Activated naive CD4-positive, alpha-beta T cell treated with anti-CD3 and anti-CD28 coated beads for 36 hours (primary cell): ENCODE measurements at regions not wholly inside any gene's neighbourhood (a gene's known extent, or its start where the extent isn't known, plus 50 kb on each side); places are given as distances from the start of the nearest gene placed in this dataset.
"Not testable (repeated sequence)": the region's sequence is repeated elsewhere in the genome, so short reads cannot be mapped to it uniquely, and the experiment has no call there.

Experiments
- CTCF ChIA-PET: fragments of 350-600 bp; sonication (Branson Sonifier 250); formaldehyde crosslinking; loops from one replicate; lab custom pipeline; 2021; ENCODE audit warnings: antibody characterized with exemption; lab: Charles Lee
- DNase-seq: peaks from one replicate; pipeline ENCODE4 v3.0.0-alpha.2; 2020
- H3K27ac Mint-ChIP-seq: one replicate; pipeline ENCODE4 v1.8.0; 2021; ENCODE audit warnings: mild to moderate bottlenecking, mixed read lengths
- H3K27me3 Mint-ChIP-seq: one replicate; pipeline ENCODE4 v1.8.0; 2021; ENCODE audit warnings: low read depth, mixed read lengths
- H3K36me3 Mint-ChIP-seq: one replicate; pipeline ENCODE4 v1.8.0; 2021; ENCODE audit warnings: low read depth, mixed read lengths
- H3K4me1 Mint-ChIP-seq: one replicate; pipeline ENCODE4 v1.8.0; 2021; ENCODE audit warnings: low read depth, mixed read lengths
- H3K4me3 Mint-ChIP-seq: one replicate; pipeline ENCODE4 v1.8.0; 2021; ENCODE audit warnings: mild to moderate bottlenecking, moderate library complexity, mixed read lengths
- H3K9me3 Mint-ChIP-seq: one replicate; pipeline ENCODE4 v1.8.0; 2021; ENCODE audit warnings: mixed read lengths
- intact Hi-C: fragments of 100-400 bp; cut with micrococcal nuclease; formaldehyde crosslinking; loops from one replicate; pipeline ENCODE4 v1.15.1; 2023

DNA sequence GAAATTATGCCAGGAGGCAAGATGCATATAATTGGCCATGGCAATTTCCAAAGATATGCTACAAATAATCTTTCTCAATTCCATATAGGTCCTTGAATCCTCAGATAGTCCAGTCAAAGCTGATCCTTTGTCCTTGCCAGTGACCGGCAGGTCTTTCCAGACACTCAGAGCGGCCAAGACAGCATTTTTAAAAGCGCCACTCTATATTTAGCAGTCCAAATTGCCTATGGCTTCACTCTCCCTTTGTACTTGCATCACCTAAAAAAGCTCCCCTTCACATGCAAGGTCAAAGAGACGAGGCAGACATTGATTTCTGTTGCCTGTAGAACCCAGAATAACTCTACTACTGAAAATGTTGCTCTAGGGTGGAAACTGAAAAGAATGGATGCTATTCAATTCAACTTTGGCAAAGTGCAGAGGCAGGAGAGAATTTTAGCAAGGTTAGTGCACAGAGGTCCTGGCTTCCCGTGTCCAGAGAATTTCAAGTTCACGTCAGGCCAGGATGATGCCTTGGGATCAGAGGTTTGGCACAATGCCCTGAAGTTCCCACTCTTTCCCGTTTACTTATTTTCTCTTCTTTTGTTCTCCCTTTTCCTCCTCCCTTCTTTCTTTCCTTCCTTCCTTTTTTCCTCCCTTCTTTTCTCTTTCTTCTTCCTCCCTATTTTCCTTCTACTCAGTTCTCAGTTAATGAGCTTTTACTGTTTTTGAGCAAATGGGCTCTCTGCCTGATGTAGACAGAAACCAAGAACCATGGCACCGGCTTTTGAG, 108.5 kb downstream of the KCNK1 start:
- H3K4me1 Mint-ChIP-seq, result no peaks in the 10 kb centered on the region
- H3K4me3 Mint-ChIP-seq, result no peak overlapping the region
- peaks cover 5% of the 10 kb centered on the region for H3K9me3 Mint-ChIP-seq
- intact Hi-C loops, result no loop called here
- no peak overlapping the region for H3K27ac Mint-ChIP-seq
- no peak for DNase-seq
- H3K27me3 Mint-ChIP-seq, result peaks cover 6% of the 10 kb centered on the region
- CTCF ChIA-PET, result no interaction called here
- no peaks in the 10 kb centered on the region for H3K36me3 Mint-ChIP-seq

- H3K27me3 Mint-ChIP-seq, result peaks cover 6% of the 10 kb centered on the region
- CTCF ChIA-PET, result no interaction called here
- intact Hi-C loops, result no loop called here
- no peak overlapping the region for H3K27ac Mint-ChIP-seq
- H3K9me3 Mint-ChIP-seq, result peaks cover 5% of the 10 kb centered on the region
- no peak overlapping the region for H3K4me3 Mint-ChIP-seq
- H3K4me1 Mint-ChIP-seq, result no peaks in the 10 kb centered on the region
- H3K36me3 Mint-ChIP-seq, result no peaks in the 10 kb centered on the region
- DNase-seq, result no peak
Observed at GRCh38 chr1:233723387-233723786, 109.5 kb downstream of the KCNK1 start.

DNA sequence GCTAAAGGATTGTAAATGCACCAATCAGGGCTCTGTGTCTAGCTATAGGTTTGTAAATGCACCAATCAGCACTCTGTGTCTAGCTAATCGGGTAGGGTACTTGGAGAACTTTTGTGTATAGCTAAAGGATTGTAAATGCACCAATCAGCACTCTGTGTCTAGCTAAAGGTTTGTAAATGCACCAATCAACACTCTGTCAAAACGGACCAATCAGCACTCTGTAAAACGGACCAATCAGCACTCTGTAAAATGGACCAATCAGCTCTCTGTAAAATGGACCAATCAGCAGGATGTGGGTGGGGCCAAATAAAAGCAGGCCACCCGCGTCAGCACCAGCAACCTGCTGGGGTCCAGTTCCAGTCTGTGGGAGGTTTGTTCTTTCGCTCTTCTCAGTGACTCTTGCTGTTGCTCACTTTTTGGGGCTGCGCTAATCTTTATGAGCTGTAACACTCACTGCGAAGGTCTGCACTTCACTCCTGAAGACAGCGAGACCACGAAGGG, 110.3 kb downstream of the KCNK1 start:
- CTCF ChIA-PET, DNase-seq, intact Hi-C loops, H3K4me1 Mint-ChIP-seq, H3K27ac Mint-ChIP-seq, H3K4me3 Mint-ChIP-seq, H3K9me3 Mint-ChIP-seq, H3K36me3 Mint-ChIP-seq, H3K27me3 Mint-ChIP-seq: not testable (repeated sequence)

DNA sequence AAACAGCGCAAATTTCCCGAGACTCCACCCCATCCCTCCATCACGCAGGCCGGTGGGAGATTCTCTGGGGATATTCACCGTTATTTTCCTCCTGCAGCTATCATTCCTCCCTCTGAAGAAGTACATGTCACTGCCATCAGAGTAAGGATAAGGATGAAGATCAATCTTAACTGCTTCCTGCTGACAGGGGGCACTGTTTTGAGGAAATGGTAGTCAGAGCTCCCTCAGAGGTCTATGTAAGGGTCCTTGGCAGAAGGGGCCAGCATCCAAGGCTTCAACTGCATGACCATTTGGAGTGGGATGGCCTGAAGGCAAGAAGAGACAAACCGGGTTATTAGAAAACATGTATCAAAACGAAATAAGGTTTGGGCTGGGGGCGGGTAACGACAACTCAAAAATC, 111.5 kb downstream of the KCNK1 start:
- intact Hi-C loops, result no loop called here
- Mint-ChIP-seq H3K27me3 (peaks cover 6% of the 10 kb centered on the region), H3K4me3 (no peak overlapping the region), H3K27ac (no peak overlapping the region), H3K4me1 (no peaks in the 10 kb centered on the region), H3K9me3 (peaks cover 5% of the 10 kb centered on the region), H3K36me3 (no peaks in the 10 kb centered on the region)
- CTCF ChIA-PET, result no interaction called here
- DNase-seq, result no peak

DNA sequence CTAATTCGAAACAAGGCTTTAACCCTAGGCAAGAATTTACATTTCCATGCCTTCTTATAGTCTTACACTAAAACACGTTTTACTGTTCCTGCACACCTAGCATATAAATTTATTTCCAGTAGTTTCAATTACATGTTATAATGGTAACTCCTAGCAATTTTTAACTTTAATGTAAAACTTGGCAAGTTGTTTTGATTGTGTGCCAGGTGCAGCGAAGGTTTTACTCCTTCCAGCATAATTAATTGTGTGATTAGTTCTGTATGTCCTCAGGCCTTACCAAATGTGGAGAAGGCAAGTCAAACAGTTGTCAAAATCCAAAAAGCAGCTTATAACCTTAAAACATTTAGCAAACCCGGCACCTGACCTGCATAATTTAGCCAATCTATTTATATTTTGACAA, 114.8 kb downstream of the KCNK1 start:
- CTCF ChIA-PET, result no interaction called here
- Mint-ChIP-seq H3K27me3 (no peaks in the 10 kb centered on the region), H3K36me3 (no peaks in the 10 kb centered on the region), H3K4me3 (no peak overlapping the region), H3K27ac (no peak overlapping the region), H3K9me3 (peaks cover 5% of the 10 kb centered on the region), H3K4me1 (no peaks in the 10 kb centered on the region)
- intact Hi-C loops, result no loop called here
- DNase-seq, result no peak

DNA sequence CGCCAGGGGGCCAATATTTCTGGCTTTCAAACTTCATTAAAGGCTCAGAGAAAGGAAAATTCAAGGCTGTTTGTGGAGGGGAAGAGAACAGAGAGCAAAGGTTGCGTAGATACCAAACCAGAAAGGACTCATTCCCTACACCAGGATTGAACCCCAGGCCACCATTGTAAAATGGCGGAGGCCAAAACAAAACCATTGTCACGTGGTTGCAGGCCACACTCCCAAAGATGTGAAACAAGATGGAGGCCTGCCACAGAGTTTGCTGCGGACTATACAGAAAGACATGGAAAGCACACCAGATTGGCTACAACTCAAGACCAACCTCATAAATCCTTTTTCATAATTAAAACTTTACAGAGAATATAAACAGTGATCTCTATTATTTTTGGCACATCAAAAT, 116.5 kb downstream of the KCNK1 start:
- Mint-ChIP-seq H3K4me1 (no peaks in the 10 kb centered on the region), H3K4me3 (no peak overlapping the region), H3K36me3 (no peaks in the 10 kb centered on the region), H3K27me3 (no peaks in the 10 kb centered on the region), H3K9me3 (no peaks in the 10 kb centered on the region), H3K27ac (no peak overlapping the region)
- CTCF ChIA-PET, result no interaction called here
- DNase-seq, result no peak
- intact Hi-C loops, result no loop called here

- Mint-ChIP-seq H3K9me3 (no peaks in the 10 kb centered on the region), H3K27ac (no peak overlapping the region), H3K36me3 (no peaks in the 10 kb centered on the region), H3K4me1 (no peaks in the 10 kb centered on the region), H3K4me3 (no peak overlapping the region), H3K27me3 (no peaks in the 10 kb centered on the region)
- no peak for DNase-seq
- CTCF ChIA-PET, result no interaction called here
- intact Hi-C loops, result no loop called here
Observed at GRCh38 chr1:233730809-233731208, 116.9 kb downstream of the KCNK1 start.

DNA sequence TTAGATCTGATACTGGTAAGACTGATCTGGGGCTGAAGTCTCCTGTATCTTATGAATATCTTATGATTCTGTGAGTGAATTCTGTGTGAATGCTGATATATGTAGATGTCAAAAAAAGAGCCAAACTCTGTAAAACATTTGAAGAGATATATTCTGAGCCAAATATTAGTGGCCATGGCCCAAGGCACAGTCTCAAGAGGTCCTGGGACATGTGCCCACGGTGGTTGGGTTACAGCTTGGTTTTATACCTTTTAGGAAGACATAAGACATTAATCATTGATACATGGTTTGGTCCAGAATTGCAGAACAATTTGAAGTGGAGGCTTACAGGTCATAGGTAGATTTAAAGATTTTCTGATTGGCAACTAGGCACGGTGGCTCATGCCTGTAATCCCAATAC, 118.3 kb downstream of the KCNK1 start:
- no peaks in the 10 kb centered on the region for H3K36me3 Mint-ChIP-seq
- H3K4me3 Mint-ChIP-seq, result no peak overlapping the region
- CTCF ChIA-PET, result no interaction called here
- no peaks in the 10 kb centered on the region for H3K27me3 Mint-ChIP-seq
- no peaks in the 10 kb centered on the region for H3K9me3 Mint-ChIP-seq
- intact Hi-C loops, result no loop called here
- no peak for DNase-seq
- no peak overlapping the region for H3K27ac Mint-ChIP-seq
- H3K4me1 Mint-ChIP-seq, result no peaks in the 10 kb centered on the region

DNA sequence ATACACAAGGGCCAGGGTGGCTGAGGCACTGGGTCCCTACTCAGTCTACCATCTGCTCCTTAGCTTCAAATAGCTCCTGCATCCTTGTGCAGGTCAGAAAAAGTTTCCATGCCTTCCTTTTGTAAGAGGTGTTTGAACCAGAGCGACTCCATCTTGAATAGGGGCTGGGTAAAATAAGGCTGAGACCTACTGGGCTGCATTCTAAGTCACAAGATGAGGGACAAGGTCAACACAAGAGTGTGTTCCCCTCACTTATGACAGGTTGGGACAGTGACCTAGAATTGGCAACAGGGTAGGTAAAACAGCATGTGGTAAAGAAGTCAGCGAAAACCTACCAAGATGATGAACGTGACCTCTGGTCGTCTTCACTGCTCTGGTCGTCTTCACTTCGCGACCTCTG, 120.5 kb downstream of the KCNK1 start:
- Mint-ChIP-seq H3K36me3 (no peaks in the 10 kb centered on the region), H3K4me3 (no peak overlapping the region), H3K9me3 (no peaks in the 10 kb centered on the region), H3K27me3 (peaks cover 5% of the 10 kb centered on the region), H3K4me1 (no peaks in the 10 kb centered on the region), H3K27ac (no peak overlapping the region)
- CTCF ChIA-PET, result interaction anchor here (0.6 to 0.7 kb wide), 2 partner anchors 242 to 1497 kb away, joined by 3 to 5 read pairs; no protein-coding TSS in a partner anchor
- DNase-seq, result no peak
- intact Hi-C loops, result no loop called here

GRCh38 chr1:233735331-233735730, 121.4 kb downstream of the KCNK1 start:
- Mint-ChIP-seq H3K9me3 (no peaks in the 10 kb centered on the region), H3K27me3 (peaks cover 5% of the 10 kb centered on the region), H3K27ac (no peak overlapping the region), H3K4me1 (no peaks in the 10 kb centered on the region), H3K36me3 (no peaks in the 10 kb centered on the region), H3K4me3 (no peak overlapping the region)
- CTCF ChIA-PET, result no interaction called here
- no peak for DNase-seq
- intact Hi-C loops, result no loop called here

DNA sequence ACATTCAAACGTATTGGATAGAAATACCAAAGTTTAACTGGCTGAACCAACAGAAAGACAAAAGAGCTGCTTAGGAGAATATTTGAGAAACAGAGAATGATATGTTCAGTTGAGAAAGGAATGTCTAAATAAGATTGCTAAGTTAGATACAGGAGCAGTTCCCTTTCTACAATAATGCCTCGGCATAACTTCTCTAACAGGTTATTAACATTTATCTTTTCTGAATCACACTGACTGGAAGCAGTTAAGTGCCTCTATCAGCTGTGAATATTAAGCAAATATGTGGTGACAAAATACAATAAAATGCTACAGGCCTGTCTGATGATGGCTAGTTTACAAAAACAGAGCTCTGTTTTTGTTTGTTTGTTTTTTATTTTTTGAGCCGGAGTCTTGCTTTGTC, 121.9 kb downstream of the KCNK1 start:
- CTCF ChIA-PET, result no interaction called here
- Mint-ChIP-seq H3K27ac (no peak overlapping the region), H3K36me3 (no peaks in the 10 kb centered on the region), H3K27me3 (peaks cover 5% of the 10 kb centered on the region), H3K4me3 (no peak overlapping the region), H3K4me1 (no peaks in the 10 kb centered on the region), H3K9me3 (no peaks in the 10 kb centered on the region)
- intact Hi-C loops, result no loop called here
- no peak for DNase-seq

GRCh38 chr1:233737341-233737740, 123.4 kb downstream of the KCNK1 start:
- no peaks in the 10 kb centered on the region for H3K9me3 Mint-ChIP-seq
- H3K4me3 Mint-ChIP-seq, result no peak overlapping the region
- H3K27me3 Mint-ChIP-seq, result peaks cover 5% of the 10 kb centered on the region
- H3K36me3 Mint-ChIP-seq, result no peaks in the 10 kb centered on the region
- CTCF ChIA-PET, result no interaction called here
- DNase-seq, result no peak
- no peak overlapping the region for H3K27ac Mint-ChIP-seq
- intact Hi-C loops, result no loop called here
- no peaks in the 10 kb centered on the region for H3K4me1 Mint-ChIP-seq

DNA sequence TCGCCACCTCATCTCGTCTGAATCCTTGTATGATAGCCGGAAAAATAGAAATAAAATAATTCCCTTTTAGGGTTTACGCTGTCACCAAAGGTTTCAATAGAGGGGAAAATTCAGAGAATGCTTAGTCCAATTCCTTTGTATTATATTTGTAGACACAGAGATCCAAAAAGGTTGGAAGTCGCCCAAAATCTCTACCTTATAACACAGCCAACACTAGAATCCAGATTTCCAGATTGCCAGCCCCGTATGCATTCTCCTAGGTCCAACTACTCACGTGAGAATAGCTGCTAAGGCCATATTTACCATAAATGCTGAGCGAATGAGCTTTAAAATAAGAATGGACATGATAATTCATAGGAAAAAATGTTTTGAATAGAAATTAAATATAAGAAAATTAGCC, 124.5 kb downstream of the KCNK1 start:
- no peaks in the 10 kb centered on the region for H3K4me1 Mint-ChIP-seq
- no peak overlapping the region for H3K4me3 Mint-ChIP-seq
- no peaks in the 10 kb centered on the region for H3K9me3 Mint-ChIP-seq
- H3K27ac Mint-ChIP-seq, result no peak overlapping the region
- DNase-seq, result no peak
- intact Hi-C loops, result no loop called here
- CTCF ChIA-PET, result no interaction called here
- H3K27me3 Mint-ChIP-seq, result peaks cover 5% of the 10 kb centered on the region
- no peaks in the 10 kb centered on the region for H3K36me3 Mint-ChIP-seq
